AG04450 (cell line): ENCODE measurements at regions not wholly inside any gene's neighbourhood (a gene's known extent, or its start where the extent isn't known, plus 50 kb on each side); places are given as distances from the start of the nearest gene placed in this dataset.

Experiments
- CTCF ChIA-PET: fragments of 300-600, 350-600 bp; formaldehyde crosslinking; extraction: SDS; loops from one replicate; lab custom pipeline; 2022; ENCODE audit warnings: antibody characterized with exemption, inconsistent platforms; lab: Charles Lee
- POLR2A ChIA-PET: fragments of 350-600 bp; formaldehyde crosslinking; extraction: SDS; loops from one replicate; lab custom pipeline; 2021; ENCODE audit warnings: antibody characterized with exemption, inconsistent platforms; lab: Yijun Ruan, JAX
- DNase-seq: peaks from one replicate; pipeline ENCODE4 v3.0.0-alpha.2; 2011; ENCODE audit warnings: low read depth, low spot score
- H3K27ac ChIP-seq: one replicate; pipeline ENCODE4 v1.5.1; 2012; ENCODE audit warnings: low read depth, low read length, control low read depth
- H3K27me3 ChIP-seq: one replicate; pipeline ENCODE4 v1.6.0; 2012; ENCODE audit warnings: low read length; ENCODE audit not compliant: control insufficient read depth, insufficient read depth
- H3K4me3 ChIP-seq: 2 replicates; pipeline ENCODE4 v1.5.1; 2011; ENCODE audit warnings: mild to moderate bottlenecking, low read depth, low read length, control low read depth
- H3K9me3 ChIP-seq: 2 replicates; pipeline ENCODE4 v1.5.1; 2012; ENCODE audit warnings: low read length; ENCODE audit not compliant: control insufficient read depth, insufficient read depth
- CTCF ChIP-seq: IDR thresholded peaks from 2 replicates; pipeline ENCODE4 v1.5.1; 2011; ENCODE audit warnings: low read depth, low read length, control low read depth, inconsistent platforms

- DNase-seq, result no peak
- TF ChIP-seq CTCF, result no peak
- H3K9me3 ChIP-seq, result no peaks in the 10 kb centered on the region; the same call in 1 of the 2 replicates
- no peak overlapping the region for H3K4me3 ChIP-seq
- no peak overlapping the region for H3K27ac ChIP-seq
- POLR2A ChIA-PET, result no interaction called here
- CTCF ChIA-PET, result no interaction called here
- H3K27me3 ChIP-seq, result peaks cover 24% of the 10 kb centered on the region
Measured at GRCh38 chr14:101150039-101150610, 246.6 kb upstream of the RTL1 start.

GRCh38 chr14:101151226-101151926, 247.9 kb upstream of the RTL1 start:
- Histone ChIP-seq H3K4me3 (no peak overlapping the region), H3K9me3 (no peaks in the 10 kb centered on the region; the same call in 1 of the 2 replicates), H3K27ac (no peak overlapping the region), H3K27me3 (peaks cover 24% of the 10 kb centered on the region)
- no peak for DNase-seq
- no peak for TF ChIP-seq CTCF
- POLR2A ChIA-PET, result no interaction called here
- CTCF ChIA-PET, result no interaction called here

GRCh38 chr14:101151927-101152305, 248.4 kb upstream of the RTL1 start:
- DNase-seq, result no peak
- no peak overlapping the region for H3K4me3 ChIP-seq
- POLR2A ChIA-PET, result no interaction called here
- CTCF ChIA-PET, result no interaction called here
- H3K27ac ChIP-seq, result no peak overlapping the region
- H3K9me3 ChIP-seq, result no peaks in the 10 kb centered on the region; the same call in 1 of the 2 replicates
- no peak for TF ChIP-seq CTCF
- peaks cover 24% of the 10 kb centered on the region for H3K27me3 ChIP-seq

- CTCF ChIA-PET, result interaction anchor here (0.9 kb wide), 1 partner anchor 768 kb away, joined by 3 read pairs; no protein-coding TSS in a partner anchor
- DNase-seq, result no peak
- Histone ChIP-seq H3K27ac (no peak overlapping the region), H3K27me3 (peaks cover 24% of the 10 kb centered on the region), H3K4me3 (no peak overlapping the region), H3K9me3 (no peaks in the 10 kb centered on the region; the same call in 1 of the 2 replicates)
- TF ChIP-seq CTCF, result no peak
- POLR2A ChIA-PET, result no interaction called here
Measured at GRCh38 chr14:101152855-101153254, 249.3 kb upstream of the RTL1 start.

GRCh38 chr14:101153691-101154090, 250.2 kb upstream of the RTL1 start:
- no peaks in the 10 kb centered on the region; the same call in 1 of the 2 replicates for H3K9me3 ChIP-seq
- CTCF ChIA-PET, result no interaction called here
- H3K4me3 ChIP-seq, result no peak overlapping the region
- POLR2A ChIA-PET, result no interaction called here
- peaks cover 24% of the 10 kb centered on the region for H3K27me3 ChIP-seq
- H3K27ac ChIP-seq, result no peak overlapping the region
- no peak for DNase-seq
- TF ChIP-seq CTCF, result no peak
